NOMO-1 treated with DMSO at 0.1 percent for 48 hours (cell line): ENCODE measurements at regions not wholly inside any gene's neighbourhood (a gene's known extent, or its start where the extent isn't known, plus 50 kb on each side); places are given as distances from the start of the nearest gene placed in this dataset.

Experiments used
- DNase-seq: peaks from one replicate; lab custom pipeline; 2025; ENCODE audit not compliant: unreplicated experiment; lab: John Stamatoyannopoulos, UW

GRCh38 chr18:78900938-78901909 is 78.4 kb upstream of the SALL3 start:
- DNase-seq = no peak

GRCh38 chr18:78901923-78902794 is 77.5 kb upstream of the SALL3 start:
- no peak for DNase-seq

- no peak for DNase-seq
Observed at GRCh38 chr18:78902795-78903435, 76.7 kb upstream of the SALL3 start.

GRCh38 chr18:78903436-78904178 is 76.0 kb upstream of the SALL3 start:
- no peak for DNase-seq

GRCh38 chr18:78904179-78904531 is 75.5 kb upstream of the SALL3 start:
- DNase-seq = no peak

- DNase-seq = no peak
Observed at GRCh38 chr18:78905334-78905733, 74.3 kb upstream of the SALL3 start.

GRCh38 chr18:78906066-78906465 is 73.6 kb upstream of the SALL3 start:
- DNase-seq = no peak

GRCh38 chr18:78908462-78909260 is 71.0 kb upstream of the SALL3 start:
- DNase-seq = no peak

- DNase-seq = no peak
Observed at GRCh38 chr18:78911751-78912283, 67.8 kb upstream of the SALL3 start.

- no peak for DNase-seq
Observed at GRCh38 chr18:78912336-78912735, 67.3 kb upstream of the SALL3 start.

GRCh38 chr18:78912844-78913243 is 66.8 kb upstream of the SALL3 start:
- DNase-seq = no peak

GRCh38 chr18:78913395-78913794 is 66.2 kb upstream of the SALL3 start:
- no peak for DNase-seq

GRCh38 chr18:78913830-78914231 is 65.8 kb upstream of the SALL3 start:
- DNase-seq = no peak

GRCh38 chr18:78914249-78914935 is 65.2 kb upstream of the SALL3 start:
- no peak for DNase-seq

GRCh38 chr18:78915446-78916008 is 64.1 kb upstream of the SALL3 start:
- no peak for DNase-seq

GRCh38 chr18:78918707-78919106 is 60.9 kb upstream of the SALL3 start:
- no peak for DNase-seq

GRCh38 chr18:78919956-78920355 is 59.7 kb upstream of the SALL3 start:
- DNase-seq = no peak

GRCh38 chr18:78920456-78921138 is 59.0 kb upstream of the SALL3 start:
- no peak for DNase-seq
